ENCODE measurements at regions not wholly inside any gene's neighbourhood (a gene's known extent, or its start where the extent isn't known, plus 50 kb on each side); places are given as distances from the start of the nearest gene placed in this dataset.

GRCh38 chrX:40943093-40943641 is 142.1 kb upstream of the USP9X start:
- TF ChIP-seq, protein P1, sequence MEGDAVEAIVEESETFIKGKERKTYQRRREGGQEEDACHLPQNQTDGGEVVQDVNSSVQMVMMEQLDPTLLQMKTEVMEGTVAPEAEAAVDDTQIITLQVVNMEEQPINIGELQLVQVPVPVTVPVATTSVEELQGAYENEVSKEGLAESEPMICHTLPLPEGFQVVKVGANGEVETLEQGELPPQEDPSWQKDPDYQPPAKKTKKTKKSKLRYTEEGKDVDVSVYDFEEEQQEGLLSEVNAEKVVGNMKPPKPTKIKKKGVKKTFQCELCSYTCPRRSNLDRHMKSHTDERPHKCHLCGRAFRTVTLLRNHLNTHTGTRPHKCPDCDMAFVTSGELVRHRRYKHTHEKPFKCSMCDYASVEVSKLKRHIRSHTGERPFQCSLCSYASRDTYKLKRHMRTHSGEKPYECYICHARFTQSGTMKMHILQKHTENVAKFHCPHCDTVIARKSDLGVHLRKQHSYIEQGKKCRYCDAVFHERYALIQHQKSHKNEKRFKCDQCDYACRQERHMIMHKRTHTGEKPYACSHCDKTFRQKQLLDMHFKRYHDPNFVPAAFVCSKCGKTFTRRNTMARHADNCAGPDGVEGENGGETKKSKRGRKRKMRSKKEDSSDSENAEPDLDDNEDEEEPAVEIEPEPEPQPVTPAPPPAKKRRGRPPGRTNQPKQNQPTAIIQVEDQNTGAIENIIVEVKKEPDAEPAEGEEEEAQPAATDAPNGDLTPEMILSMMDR (IDR thresholded peaks at IDR 0.05), result no peak
- no peak for TF ChIP-seq POLR2A (IDR thresholded peaks at IDR 0.05)
- no peak for TF ChIP-seq POLR2AphosphoS5 (IDR thresholded peaks at IDR 0.05)
- TF ChIP-seq EP300 (IDR thresholded peaks at IDR 0.05), result no peak

All from sigmoid colon (tissue), 4 donors.